Keratinocyte (primary cell): ENCODE measurements at regions not wholly inside any gene's neighbourhood (a gene's known extent, or its start where the extent isn't known, plus 50 kb on each side); places are given as distances from the start of the nearest gene placed in this dataset.

Experiments
- DNase-seq: peaks from one replicate; pipeline ENCODE4 v3.0.0-alpha.2; 2011; ENCODE audit warnings: low read depth, missing footprints, low spot score
- FAIRE-seq: peaks from 2 replicates; lab custom pipeline; 2011; peaks lifted over from hg19 to GRCh38; lab: Jason Lieb, UNC
- H2AFZ ChIP-seq: 2 replicates; pipeline ENCODE4 v1.6.0; 2012; ENCODE audit warnings: low read length, control low read depth, inconsistent platforms; ENCODE audit not compliant: control insufficient read depth
- H3K27ac ChIP-seq: 2 replicates; pipeline ENCODE4 v1.5.1; 2011; ENCODE audit warnings: low read length; ENCODE audit not compliant: control insufficient read depth, insufficient read depth
- H3K27me3 ChIP-seq: 3 replicates; pipeline ENCODE4 v1.6.0; 2011; ENCODE audit warnings: low read length; ENCODE audit not compliant: control insufficient read depth, insufficient read depth; ENCODE audit errors: extremely low read depth
- H3K36me3 ChIP-seq, 2 experiments: 2 replicates in 1 of 2; 3 replicates in 1 of 2; pipeline ENCODE4 v1.5.1; 2011; ENCODE audit warnings: low read length in 2 of 2, mild to moderate bottlenecking in 1 of 2; ENCODE audit not compliant: control insufficient read depth in 2 of 2, insufficient read depth in 2 of 2; ENCODE audit errors: extremely low read depth in 1 of 2
- H3K4me1 ChIP-seq: 3 replicates; pipeline ENCODE4 v1.5.1; 2011; ENCODE audit warnings: low read length; ENCODE audit not compliant: control insufficient read depth, insufficient read depth; ENCODE audit errors: extremely low read depth
- H3K4me2 ChIP-seq: 3 replicates; pipeline ENCODE4 v1.6.0; 2011; ENCODE audit warnings: low read depth, low read length; ENCODE audit not compliant: control insufficient read depth, insufficient read depth; ENCODE audit errors: extremely low read depth
- H3K4me3 ChIP-seq, 3 experiments: fragments of 200-600 bp in 1 of 3; sonication (generic) in 1 of 3; 2 replicates in 2 of 3; 3 replicates in 1 of 3; pipeline ENCODE4 v1.5.1; 2011 to 2016; ENCODE audit warnings: low read length in 3 of 3, mild to moderate bottlenecking in 3 of 3, control low read depth in 2 of 3, inconsistent platforms in 1 of 3, low read depth in 1 of 3, mixed read lengths in 1 of 3, mixed run types in 1 of 3, moderate library complexity in 1 of 3; ENCODE audit not compliant: control insufficient read depth in 2 of 3, insufficient read depth in 2 of 3; ENCODE audit errors: extremely low read depth in 1 of 3
- H3K79me2 ChIP-seq: 2 replicates; pipeline ENCODE4 v1.6.0; 2012; ENCODE audit warnings: low read length; ENCODE audit not compliant: control insufficient read depth, insufficient read depth
- H3K9ac ChIP-seq: 3 replicates; pipeline ENCODE4 v1.6.0; 2011; ENCODE audit warnings: low read length; ENCODE audit not compliant: control insufficient read depth, insufficient read depth; ENCODE audit errors: extremely low read depth
- H3K9me1 ChIP-seq: 3 replicates; pipeline ENCODE4 v1.6.0; 2011; ENCODE audit warnings: low read length; ENCODE audit not compliant: control insufficient read depth, insufficient read depth; ENCODE audit errors: extremely low read depth
- H3K9me3 ChIP-seq: 2 replicates; pipeline ENCODE4 v1.5.1; 2012; ENCODE audit warnings: low read depth, low read length; ENCODE audit not compliant: control insufficient read depth
- H4K20me1 ChIP-seq: 3 replicates; pipeline ENCODE4 v1.6.0; 2011; ENCODE audit warnings: low read length; ENCODE audit not compliant: control insufficient read depth, insufficient read depth; ENCODE audit errors: extremely low read depth
- CTCF ChIP-seq, 3 experiments: IDR thresholded peaks in 1 of 3; conservative IDR thresholded peaks in 1 of 3; optimal IDR thresholded peaks in 1 of 3; 2 replicates in 2 of 3; 3 replicates in 1 of 3; pipeline versions ENCODE3 to v1.5.1; 2011; ENCODE audit warnings: low read length in 3 of 3, mild to moderate bottlenecking in 3 of 3, moderate library complexity in 2 of 3, control low read depth in 1 of 3, inconsistent platforms in 1 of 3; ENCODE audit not compliant: insufficient read depth in 2 of 3; ENCODE audit errors: extremely low read depth in 1 of 3
- EZH2 ChIP-seq: IDR thresholded peaks from one replicate; pipeline ENCODE4 v1.6.1; 2012; ENCODE audit warnings: inconsistent platforms, mild to moderate bottlenecking, low read length, moderate library complexity
- dilution Hi-C: fragments of 300-500 bp; cut with MboI; formaldehyde crosslinking; loops from one replicate; pipeline ENCODE4 v1.7.0; 2020; ENCODE audit warnings: low sequenced_read_pairs; ENCODE audit not compliant: extremely low pct_ligation_motif_present

GRCh38 chr2:883260-883802, 67.3 kb upstream of the SNTG2 start:
- DNase-seq (no peak), FAIRE-seq (no peak)

GRCh38 chr2:881204-881918, 69.3 kb upstream of the SNTG2 start:
- Histone ChIP-seq H3K4me2 (no peak overlapping the region), H3K27me3 (no peaks in the 10 kb centered on the region), H3K9me3 (no peaks in the 10 kb centered on the region), H2AFZ (no peak overlapping the region), H3K36me3 (no peaks in the 10 kb centered on the region), H3K9ac (no peak overlapping the region), H3K4me3 (no peak overlapping the region), H3K27ac (no peak overlapping the region), H3K4me1 (no peaks in the 10 kb centered on the region), H4K20me1 (no peaks in the 10 kb centered on the region), H3K79me2 (no peaks in the 10 kb centered on the region), H3K9me1 (no peaks in the 10 kb centered on the region)
- dilution Hi-C loops, result no loop called here
- DNase-seq, result no peak
- no peak for FAIRE-seq
- TF ChIP-seq CTCF (optimal IDR thresholded peaks at IDR 0.05 in 1 of 3, IDR thresholded peaks at IDR 0.05 in 1 of 3, conservative IDR thresholded peaks at IDR 0.05 in 1 of 3; ENCODE audit: extremely low read depth in 1 of 3, insufficient read depth in 2 of 3, low read length in 3 of 3) (no peak), EZH2 (no peak)

More at GRCh38 chr2:883260-883802, 67.3 kb upstream of the SNTG2 start:
- Histone ChIP-seq H3K9me3 (no peaks in the 10 kb centered on the region), H3K4me1 (no peaks in the 10 kb centered on the region), H2AFZ (no peak overlapping the region), H3K36me3 (no peaks in the 10 kb centered on the region), H3K9ac (no peak overlapping the region), H4K20me1 (no peaks in the 10 kb centered on the region), H3K27ac (no peak overlapping the region), H3K4me2 (no peak overlapping the region), H3K9me1 (no peaks in the 10 kb centered on the region), H3K27me3 (no peaks in the 10 kb centered on the region), H3K79me2 (no peaks in the 10 kb centered on the region), H3K4me3 (no peak overlapping the region)
- no peak for TF ChIP-seq EZH2
- TF ChIP-seq CTCF (optimal IDR thresholded peaks at IDR 0.05 in 1 of 3, IDR thresholded peaks at IDR 0.05 in 1 of 3, conservative IDR thresholded peaks at IDR 0.05 in 1 of 3; ENCODE audit: extremely low read depth in 1 of 3, insufficient read depth in 2 of 3, low read length in 3 of 3), result no peak
- dilution Hi-C loops, result no loop called here
